H7 (cell line): ENCODE measurements at regions not wholly inside any gene's neighbourhood (a gene's known extent, or its start where the extent isn't known, plus 50 kb on each side); places are given as distances from the start of the nearest gene placed in this dataset.

Experiments
- DNase-seq: peaks from one replicate; pipeline ENCODE4 v3.0.0; 2012
- H3K27me3 ChIP-seq: 2 replicates; pipeline ENCODE4 v1.6.0; 2011; ENCODE audit warnings: mild to moderate bottlenecking, low read length; ENCODE audit not compliant: control insufficient read depth, insufficient read depth
- H3K36me3 ChIP-seq: replicated peaks from 2 replicates; pipeline ENCODE4 v1.5.1; 2011; ENCODE audit warnings: low read length; ENCODE audit not compliant: control insufficient read depth, insufficient read depth
- H3K4me3 ChIP-seq: 2 replicates; pipeline ENCODE4 v1.5.1; 2011; ENCODE audit warnings: low read depth, mild to moderate bottlenecking, control low read depth, low read length, moderate library complexity; ENCODE audit not compliant: insufficient read depth

DNA sequence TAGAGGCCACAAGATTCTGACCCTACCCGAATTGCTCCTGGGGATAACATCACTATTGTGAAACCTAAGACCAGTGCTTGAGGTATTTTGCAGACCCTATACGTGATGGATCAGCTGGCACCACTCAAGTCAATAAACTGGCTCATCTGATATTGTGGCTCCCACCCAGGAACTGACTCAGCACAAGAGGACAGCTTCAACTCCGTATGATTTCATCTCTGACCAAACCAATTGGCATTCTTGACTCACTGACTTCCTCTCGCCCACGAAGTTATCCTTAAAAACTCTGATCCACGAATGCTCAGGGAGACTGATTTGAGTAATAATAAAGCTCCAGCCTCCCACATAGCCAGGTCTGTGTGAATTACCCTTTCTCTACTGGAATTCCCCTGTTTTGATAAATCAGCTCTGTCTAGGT lies 1036.1 kb upstream of the TMEM132C start:
- no peak for DNase-seq
- Histone ChIP-seq H3K27me3 (no peaks in the 10 kb centered on the region), H3K4me3 (no peak overlapping the region), H3K36me3 (no peaks in the 10 kb centered on the region)

DNA sequence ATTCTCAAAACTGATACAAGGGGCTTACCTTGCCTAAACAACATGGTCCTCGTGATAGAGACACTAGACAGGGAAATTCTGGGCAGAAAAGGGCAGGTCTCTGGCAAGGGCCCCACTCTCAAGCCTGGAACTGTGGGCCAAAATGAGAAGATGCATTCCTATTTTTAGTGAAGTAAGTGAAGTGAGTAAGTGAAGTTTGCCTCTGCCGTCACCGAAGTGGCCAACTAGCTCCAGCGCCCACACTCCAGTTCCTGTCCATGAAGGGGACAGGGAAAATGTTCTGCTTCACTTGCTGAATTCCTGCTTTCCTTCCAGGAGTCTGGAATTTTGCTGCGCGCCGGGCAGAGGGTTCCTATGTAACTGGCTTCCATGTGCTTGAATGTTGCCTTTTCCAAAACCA lies 1035.6 kb upstream of the TMEM132C start:
- no peak for DNase-seq
- Histone ChIP-seq H3K4me3 (no peak overlapping the region), H3K27me3 (no peaks in the 10 kb centered on the region), H3K36me3 (no peaks in the 10 kb centered on the region)

GRCh38 chr12:127233016-127233415 lies 1034.0 kb upstream of the TMEM132C start:
- DNase-seq = no peak
- Histone ChIP-seq H3K4me3 (no peak overlapping the region), H3K36me3 (no peaks in the 10 kb centered on the region), H3K27me3 (no peaks in the 10 kb centered on the region)

DNA sequence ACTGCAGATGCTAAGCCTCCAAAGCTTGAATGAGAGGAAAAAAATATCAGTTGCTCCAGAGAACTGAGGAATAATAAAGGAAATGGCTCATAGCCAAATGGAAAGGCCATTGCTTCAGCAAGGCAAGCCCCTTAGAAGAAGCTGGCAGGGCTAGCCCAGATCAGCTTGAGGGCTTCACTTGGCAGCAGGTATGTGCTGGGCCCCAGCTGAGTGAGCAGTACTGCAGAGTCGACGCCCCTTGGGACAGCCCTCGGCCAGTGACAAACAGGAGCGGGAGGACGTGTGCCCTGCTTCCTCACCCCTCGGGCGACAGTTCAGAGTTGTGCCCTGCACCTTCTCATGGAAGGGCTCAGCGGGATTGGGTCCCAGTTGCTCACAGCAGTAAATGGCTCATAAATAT lies 1031.2 kb upstream of the TMEM132C start:
- DNase-seq = no peak
- no peaks in the 10 kb centered on the region for H3K36me3 ChIP-seq
- H3K4me3 ChIP-seq = no peak overlapping the region
- H3K27me3 ChIP-seq = no peaks in the 10 kb centered on the region

- Histone ChIP-seq H3K27me3 (no peaks in the 10 kb centered on the region), H3K36me3 (no peaks in the 10 kb centered on the region), H3K4me3 (no peak overlapping the region)
- no peak for DNase-seq
These were observed 1030.5 kb upstream of the TMEM132C start for GRCh38 chr12:127236491-127236890.

DNA sequence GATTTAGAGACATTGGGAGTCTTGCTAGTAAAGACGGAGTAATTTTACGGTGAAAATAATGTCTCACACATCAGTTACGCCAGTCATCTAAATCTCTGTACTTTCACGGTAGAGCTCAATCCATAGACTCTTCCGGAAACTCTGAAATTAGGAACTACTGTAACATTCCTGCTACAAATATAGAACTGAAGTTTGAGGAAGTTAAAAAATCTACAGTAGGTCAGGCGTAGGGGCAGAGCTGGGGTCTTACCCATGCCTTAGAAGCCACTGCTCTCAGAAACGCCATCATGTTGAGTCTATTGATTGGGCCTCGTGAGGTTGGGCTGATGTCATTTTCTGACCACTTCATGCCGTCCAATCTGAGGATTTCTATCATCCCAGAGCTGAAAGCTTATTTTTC lies 1029.8 kb upstream of the TMEM132C start:
- no peaks in the 10 kb centered on the region for H3K36me3 ChIP-seq
- no peak for DNase-seq
- no peak overlapping the region for H3K4me3 ChIP-seq
- no peaks in the 10 kb centered on the region for H3K27me3 ChIP-seq

DNA sequence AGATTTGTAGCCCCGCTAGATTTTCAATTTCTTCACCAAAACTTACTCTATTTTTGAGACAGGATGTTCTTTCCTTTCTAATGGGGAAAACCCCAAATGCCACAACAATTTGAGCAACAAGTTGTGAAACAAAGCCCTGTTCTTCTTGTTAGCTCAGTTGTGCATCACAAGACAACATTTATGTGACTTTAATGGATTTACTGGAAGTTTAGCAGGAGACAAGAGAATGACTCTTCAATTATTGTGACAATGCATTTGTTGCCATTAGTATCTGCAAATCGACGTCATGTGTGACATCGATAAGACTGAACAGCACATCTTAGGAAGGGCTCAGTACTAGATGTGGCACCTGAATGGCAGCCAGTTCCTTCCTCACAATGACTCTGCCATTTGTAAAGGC lies 1028.9 kb upstream of the TMEM132C start:
- no peaks in the 10 kb centered on the region for H3K36me3 ChIP-seq
- no peak for DNase-seq
- H3K27me3 ChIP-seq = no peaks in the 10 kb centered on the region
- H3K4me3 ChIP-seq = no peak overlapping the region

DNA sequence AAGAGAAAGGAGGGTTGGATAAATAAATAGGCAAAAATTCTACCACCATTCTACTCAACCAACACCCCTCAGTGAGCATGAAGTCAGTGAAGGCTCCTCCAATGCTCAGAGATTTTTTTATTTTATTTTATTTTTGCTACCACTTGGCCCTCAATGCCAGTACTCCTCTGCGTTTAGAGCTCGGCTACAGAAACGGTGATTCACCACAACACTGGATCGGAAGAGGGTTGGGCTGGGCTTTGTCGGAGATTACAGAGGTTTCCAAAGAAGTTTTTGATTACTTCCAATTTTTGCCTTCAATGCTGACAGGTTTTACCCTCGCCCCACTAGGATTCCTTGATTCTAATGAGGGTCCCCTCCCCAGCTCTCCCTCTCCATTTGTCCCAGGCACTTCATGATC lies 1027.2 kb upstream of the TMEM132C start:
- Histone ChIP-seq H3K27me3 (no peaks in the 10 kb centered on the region), H3K36me3 (no peaks in the 10 kb centered on the region), H3K4me3 (no peak overlapping the region)
- DNase-seq = no peak

- Histone ChIP-seq H3K36me3 (no peaks in the 10 kb centered on the region), H3K27me3 (no peaks in the 10 kb centered on the region), H3K4me3 (no peak overlapping the region)
- DNase-seq = no peak
These were observed 1026.6 kb upstream of the TMEM132C start for GRCh38 chr12:127240249-127240929.

- H3K27me3 ChIP-seq = no peaks in the 10 kb centered on the region
- no peak overlapping the region for H3K4me3 ChIP-seq
- DNase-seq = no peak
- H3K36me3 ChIP-seq = no peaks in the 10 kb centered on the region
These were observed 1025.7 kb upstream of the TMEM132C start for GRCh38 chr12:127241072-127241817.

DNA sequence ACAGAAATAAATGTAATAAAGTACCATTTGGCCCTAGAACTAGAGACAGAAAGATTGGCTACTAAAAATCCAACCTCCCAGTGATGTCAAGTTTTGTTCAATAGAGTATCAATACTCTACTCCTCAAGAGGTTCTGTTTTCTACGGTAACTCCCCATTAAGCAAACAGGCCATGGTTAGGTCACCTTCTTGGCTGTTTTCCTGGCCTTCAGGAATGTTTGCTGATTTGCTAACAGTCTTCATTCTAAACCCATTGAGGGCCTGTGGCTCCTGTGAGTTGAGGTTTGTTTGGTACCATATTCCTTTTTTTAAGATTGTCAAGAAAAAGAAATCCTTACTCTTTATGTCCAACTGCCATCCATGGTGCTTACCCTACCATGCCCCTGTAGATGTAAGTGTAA lies 1022.0 kb upstream of the TMEM132C start:
- Histone ChIP-seq H3K36me3 (no peaks in the 10 kb centered on the region), H3K4me3 (no peak overlapping the region), H3K27me3 (no peaks in the 10 kb centered on the region)
- DNase-seq = no peak

DNA sequence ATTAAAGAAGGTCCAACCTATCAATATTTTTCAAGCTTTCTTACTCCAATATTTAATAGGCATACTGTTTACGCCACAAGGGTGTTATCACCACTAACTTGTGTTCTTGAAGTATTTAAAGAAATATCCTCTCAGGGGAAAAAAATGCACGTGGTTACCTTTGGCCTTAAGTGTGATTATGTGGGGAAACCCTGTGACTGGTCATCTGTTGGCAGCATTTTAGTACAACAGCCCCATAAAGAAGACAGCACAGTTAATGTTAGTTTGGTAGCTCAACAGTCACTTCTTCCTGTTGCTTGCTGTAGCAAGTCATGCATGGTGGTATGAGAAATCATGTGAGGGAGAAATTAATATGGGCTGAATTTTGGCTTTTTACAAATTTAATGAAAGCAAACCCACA lies 1021.5 kb upstream of the TMEM132C start:
- H3K4me3 ChIP-seq = no peak overlapping the region
- no peak for DNase-seq
- H3K27me3 ChIP-seq = no peaks in the 10 kb centered on the region
- H3K36me3 ChIP-seq = no peaks in the 10 kb centered on the region

- no peaks in the 10 kb centered on the region for H3K27me3 ChIP-seq
- H3K4me3 ChIP-seq = no peak overlapping the region
- no peak for DNase-seq
- no peaks in the 10 kb centered on the region for H3K36me3 ChIP-seq
These were observed 1019.0 kb upstream of the TMEM132C start for GRCh38 chr12:127247937-127248336.

DNA sequence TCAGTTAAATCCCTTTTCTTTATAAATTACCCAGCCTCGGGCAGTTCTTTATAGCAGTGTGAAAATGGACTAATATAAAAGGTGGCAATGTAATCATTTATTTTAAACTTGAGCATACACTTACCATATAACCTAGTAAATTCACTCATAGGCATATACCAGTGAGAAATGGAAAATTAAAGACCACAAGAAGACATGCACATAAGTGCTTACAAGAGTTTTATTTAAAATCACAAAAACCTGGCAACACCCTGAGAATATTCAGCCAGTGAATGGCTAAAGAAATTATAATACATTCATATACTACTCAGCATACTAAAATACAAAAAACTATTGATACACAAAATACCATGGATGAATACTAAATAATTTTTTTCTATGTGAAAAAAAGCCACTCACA lies 1017.5 kb upstream of the TMEM132C start:
- DNase-seq = no peak
- H3K4me3 ChIP-seq = no peak overlapping the region
- H3K27me3 ChIP-seq = no peaks in the 10 kb centered on the region
- H3K36me3 ChIP-seq = no peaks in the 10 kb centered on the region

- no peak for DNase-seq
- no peaks in the 10 kb centered on the region for H3K36me3 ChIP-seq
- H3K27me3 ChIP-seq = no peaks in the 10 kb centered on the region
- H3K4me3 ChIP-seq = no peak overlapping the region
These were observed 1013.1 kb upstream of the TMEM132C start for GRCh38 chr12:127253797-127254327.
